ENCODE measurements at regions not wholly inside any gene's neighbourhood (a gene's known extent, or its start where the extent isn't known, plus 50 kb on each side); places are given as distances from the start of the nearest gene placed in this dataset.

DNA sequence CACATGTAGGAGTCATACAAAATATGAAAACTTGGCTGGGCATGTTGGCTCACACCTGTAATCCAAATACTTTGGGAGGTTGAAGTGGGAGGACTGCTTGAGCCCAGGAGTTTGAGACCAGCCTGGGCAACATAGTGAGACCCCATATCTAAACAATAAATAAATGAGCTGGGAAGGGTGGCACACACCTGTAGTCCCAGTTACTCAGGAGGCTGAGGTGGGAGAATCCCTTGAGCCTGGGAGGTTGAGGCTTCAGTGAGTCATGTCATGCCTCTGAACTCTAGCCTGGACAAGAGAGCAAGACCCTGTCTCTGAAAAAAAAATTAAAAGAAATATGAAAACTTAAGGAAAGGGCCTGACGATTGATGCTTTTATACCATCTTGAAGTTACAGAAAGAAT is 112.4 kb upstream of the RAI14 start:
- intact Hi-C loops (cut with DNase I): no loop called here
- 45 to 51% methylated on average over 1 of the region's 1 CpG for WGBS, 2 donors
- Histone ChIP-seq H3K27me3 (no peaks in the 10 kb centered on the region), H3K4me1 (no peaks in the 10 kb centered on the region), H3K4me3 (no peak overlapping the region), H3K36me3 (no peaks in the 10 kb centered on the region), H3K9me3 (peaks cover 0 to 42% (median 15%) of the 10 kb centered on the region in 11 donors), H3K27ac (no peak overlapping the region)
- TF ChIP-seq, protein P1, sequence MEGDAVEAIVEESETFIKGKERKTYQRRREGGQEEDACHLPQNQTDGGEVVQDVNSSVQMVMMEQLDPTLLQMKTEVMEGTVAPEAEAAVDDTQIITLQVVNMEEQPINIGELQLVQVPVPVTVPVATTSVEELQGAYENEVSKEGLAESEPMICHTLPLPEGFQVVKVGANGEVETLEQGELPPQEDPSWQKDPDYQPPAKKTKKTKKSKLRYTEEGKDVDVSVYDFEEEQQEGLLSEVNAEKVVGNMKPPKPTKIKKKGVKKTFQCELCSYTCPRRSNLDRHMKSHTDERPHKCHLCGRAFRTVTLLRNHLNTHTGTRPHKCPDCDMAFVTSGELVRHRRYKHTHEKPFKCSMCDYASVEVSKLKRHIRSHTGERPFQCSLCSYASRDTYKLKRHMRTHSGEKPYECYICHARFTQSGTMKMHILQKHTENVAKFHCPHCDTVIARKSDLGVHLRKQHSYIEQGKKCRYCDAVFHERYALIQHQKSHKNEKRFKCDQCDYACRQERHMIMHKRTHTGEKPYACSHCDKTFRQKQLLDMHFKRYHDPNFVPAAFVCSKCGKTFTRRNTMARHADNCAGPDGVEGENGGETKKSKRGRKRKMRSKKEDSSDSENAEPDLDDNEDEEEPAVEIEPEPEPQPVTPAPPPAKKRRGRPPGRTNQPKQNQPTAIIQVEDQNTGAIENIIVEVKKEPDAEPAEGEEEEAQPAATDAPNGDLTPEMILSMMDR (IDR thresholded peaks at IDR 0.05): no peak
- ATAC-seq (no peak), DNase-seq (no peak)

DNA sequence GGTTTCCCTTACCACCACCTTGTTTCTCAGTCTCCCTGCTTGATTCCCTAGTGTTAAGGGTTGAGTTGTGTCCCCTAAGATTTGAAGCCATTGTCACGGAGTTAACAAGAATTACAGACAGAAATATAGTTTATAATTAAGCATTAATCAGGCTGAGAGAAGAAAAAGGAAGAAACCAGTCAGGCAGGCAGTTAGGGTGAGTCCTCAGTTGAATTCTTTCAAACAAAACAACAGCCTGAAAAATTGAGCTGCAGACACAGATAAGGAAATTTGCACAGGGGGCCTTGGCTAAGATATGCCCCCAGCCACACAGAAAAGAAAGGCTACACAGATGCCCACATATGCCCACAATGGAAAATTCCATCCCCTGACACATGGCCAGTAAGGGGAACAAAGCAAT is 111.7 kb upstream of the RAI14 start:
- H3K9me3 ChIP-seq: peaks cover 0 to 42% (median 15%) of the 10 kb centered on the region in 11 donors
- no peaks in the 10 kb centered on the region for H3K36me3 ChIP-seq
- no peak overlapping the region for H3K4me3 ChIP-seq
- TF ChIP-seq, protein P1 (IDR thresholded peaks at IDR 0.05): no peak
- H3K4me1 ChIP-seq: no peaks in the 10 kb centered on the region
- WGBS, 2 donors: 76 to 83% methylated on average over 1 of the region's 1 CpG
- no peaks in the 10 kb centered on the region for H3K27me3 ChIP-seq
- no peak overlapping the region for H3K27ac ChIP-seq
- no peak for ATAC-seq
- DNase-seq: no peak
- intact Hi-C loops (cut with DNase I): no loop called here

DNA sequence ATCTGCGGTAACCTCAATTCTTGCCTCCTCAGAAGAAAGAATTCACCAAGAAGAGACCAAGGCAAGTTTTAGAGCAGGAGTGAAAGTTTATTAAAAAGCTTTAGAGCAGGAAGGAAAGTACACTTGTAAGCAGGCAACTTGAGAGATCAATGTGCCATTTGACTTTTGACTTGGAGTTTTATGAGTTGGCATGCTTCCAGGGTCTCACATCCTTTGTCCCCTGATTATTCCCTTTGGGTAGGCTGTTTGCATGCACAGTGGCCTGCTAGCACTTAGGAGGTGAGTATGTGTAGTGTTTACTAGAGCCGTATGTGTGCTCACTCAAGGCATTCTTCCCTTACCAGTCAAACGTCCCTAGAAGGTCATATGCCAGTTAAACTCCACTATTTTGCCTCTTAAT is 111.0 kb upstream of the RAI14 start:
- 63 to 91% methylated on average over 3 of the region's 3 CpGs for WGBS, 2 donors
- DNase-seq (no peak), ATAC-seq (no peak)
- TF ChIP-seq, protein P1 (IDR thresholded peaks at IDR 0.05): no peak
- Histone ChIP-seq H3K36me3 (no peaks in the 10 kb centered on the region), H3K27ac (no peak overlapping the region), H3K27me3 (no peaks in the 10 kb centered on the region), H3K4me3 (no peak overlapping the region), H3K9me3 (peaks cover 0 to 42% (median 15%) of the 10 kb centered on the region in 11 donors), H3K4me1 (no peaks in the 10 kb centered on the region)
- intact Hi-C loops (cut with DNase I): no loop called here

DNA sequence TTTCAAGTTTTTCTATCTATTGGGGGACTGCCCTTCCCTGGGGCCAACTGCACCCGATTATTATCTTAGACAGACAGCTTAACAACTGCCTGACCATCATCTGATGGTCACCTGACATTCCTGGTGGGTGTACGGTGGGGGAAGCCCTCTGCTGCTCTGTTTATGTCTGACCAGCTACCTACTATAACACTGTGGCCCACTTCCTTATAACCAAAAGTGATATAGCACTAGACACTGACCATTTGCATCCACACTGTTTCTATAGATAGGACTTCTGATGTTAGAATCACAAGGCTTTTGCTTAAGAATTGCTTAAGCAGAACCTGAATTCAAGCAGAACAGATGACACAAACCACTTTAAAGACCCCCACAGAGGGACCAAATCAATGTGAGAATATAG is 110.5 kb upstream of the RAI14 start:
- no peaks in the 10 kb centered on the region for H3K27me3 ChIP-seq
- H3K27ac ChIP-seq: no peak overlapping the region
- WGBS, 2 donors: 76 to 83% methylated on average over 2 of the region's 2 CpGs
- no peak for ATAC-seq
- H3K9me3 ChIP-seq: peaks cover 0 to 42% (median 15%) of the 10 kb centered on the region in 11 donors
- TF ChIP-seq, protein P1 (IDR thresholded peaks at IDR 0.05): no peak
- DNase-seq: no peak
- intact Hi-C loops (cut with DNase I): no loop called here
- peaks cover 0 to under 1% (median 0%) of the 10 kb centered on the region in 9 donors for H3K4me1 ChIP-seq
- no peak overlapping the region for H3K4me3 ChIP-seq
- no peaks in the 10 kb centered on the region for H3K36me3 ChIP-seq

Data from heart right ventricle (tissue), 16 donors.